Fibroblast of lung (primary cell): ENCODE measurements at regions not wholly inside any gene's neighbourhood (a gene's known extent, or its start where the extent isn't known, plus 50 kb on each side); places are given as distances from the start of the nearest gene placed in this dataset.

ENCODE experiments used
- DNase-seq, 2 donors: peaks; one replicate each; pipeline versions ENCODE4 v3.0.0 to v3.0.0-alpha.2; 2010; ENCODE audit warnings: low read depth in 2 of 2
- H2AFZ ChIP-seq: 2 replicates; pipeline ENCODE4 v1.5.1; 2012; ENCODE audit warnings: low read length, control low read depth, inconsistent platforms
- H3K27ac ChIP-seq: 2 replicates; pipeline ENCODE4 v1.5.1; 2011; ENCODE audit warnings: low read length, control low read depth; ENCODE audit not compliant: insufficient read depth
- H3K27me3 ChIP-seq: 2 replicates; pipeline ENCODE4 v1.5.1; 2011; ENCODE audit warnings: mild to moderate bottlenecking, low read length; ENCODE audit not compliant: control insufficient read depth, insufficient read depth
- H3K36me3 ChIP-seq: 2 replicates; pipeline ENCODE4 v1.5.1; 2011; ENCODE audit warnings: low read length; ENCODE audit not compliant: control insufficient read depth, insufficient read depth
- H3K4me1 ChIP-seq: 2 replicates; pipeline ENCODE4 v1.5.1; 2011; ENCODE audit warnings: low read length; ENCODE audit not compliant: control insufficient read depth, insufficient read depth; ENCODE audit errors: extremely low read depth
- H3K4me2 ChIP-seq: 2 replicates; pipeline ENCODE4 v1.5.1; 2011; ENCODE audit warnings: low read length, control low read depth; ENCODE audit not compliant: insufficient read depth; ENCODE audit errors: extremely low read depth
- H3K4me3 ChIP-seq, 4 experiments: fragments of 200-600 bp in 1 of 4; sonication (generic) in 1 of 4; replicated peaks in 1 of 4; 2 replicates each; pipeline ENCODE4 v1.5.1; 2011 to 2016; ENCODE audit warnings: low read length in 4 of 4, low read depth in 3 of 4, mild to moderate bottlenecking in 3 of 4, control low read depth in 2 of 4, inconsistent platforms in 1 of 4, mixed read lengths in 1 of 4; ENCODE audit not compliant: insufficient read depth in 1 of 4; ENCODE audit errors: control extremely low read depth in 1 of 4
- H3K79me2 ChIP-seq: 2 replicates; pipeline ENCODE4 v1.5.1; 2012; ENCODE audit warnings: mild to moderate bottlenecking, low read length, inconsistent platforms; ENCODE audit not compliant: control insufficient read depth, insufficient read depth
- H3K9ac ChIP-seq: 2 replicates; pipeline ENCODE4 v1.5.1; 2011; ENCODE audit warnings: mild to moderate bottlenecking, low read length, control low read depth; ENCODE audit not compliant: insufficient read depth
- H3K9me3 ChIP-seq: 2 replicates; pipeline ENCODE4 v1.5.1; 2012; ENCODE audit warnings: low read depth, low read length; ENCODE audit not compliant: control insufficient read depth, insufficient read depth
- H4K20me1 ChIP-seq: 2 replicates; pipeline ENCODE4 v1.5.1; 2011; ENCODE audit warnings: low read length; ENCODE audit not compliant: control insufficient read depth, insufficient read depth; ENCODE audit errors: extremely low read depth
- CTCF ChIP-seq, 2 donors: IDR thresholded peaks in 1 of 2; conservative IDR thresholded peaks in 1 of 2; 1 replicate in 1 of 2; 2 replicates in 1 of 2; pipeline ENCODE4 v1.5.1; 2011 to 2012; ENCODE audit warnings: low read length in 2 of 2, control low read depth in 1 of 2, inconsistent platforms in 1 of 2, low read depth in 1 of 2, mild to moderate bottlenecking in 1 of 2
- EZH2 ChIP-seq: IDR thresholded peaks from 2 replicates; pipeline ENCODE4 v1.5.1; 2012; ENCODE audit warnings: low read length, control low read depth, mild to moderate bottlenecking; ENCODE audit errors: missing control alignments

- Histone ChIP-seq H3K36me3 (no peaks in the 10 kb centered on the region), H2AFZ (no peak overlapping the region), H3K4me1 (no peaks in the 10 kb centered on the region), H3K9me3 (no peaks in the 10 kb centered on the region), H3K4me3 (no peak overlapping the region), H3K4me2 (no peak overlapping the region), H3K27me3 (no peaks in the 10 kb centered on the region), H3K9ac (no peak overlapping the region), H3K27ac (no peak overlapping the region), H3K79me2 (no peaks in the 10 kb centered on the region), H4K20me1 (no peaks in the 10 kb centered on the region)
- DNase-seq: no peak
- TF ChIP-seq EZH2 (no peak), CTCF (conservative IDR thresholded peaks at IDR 0.05 in 1 of 2, IDR thresholded peaks at IDR 0.05 in 1 of 2; ENCODE audit: low read depth in 1 of 2, low read length in 2 of 2) (no peak)
Measured at GRCh38 chr6:168737481-168737880, 296.5 kb downstream of the SMOC2 start.

- Histone ChIP-seq H4K20me1 (no peaks in the 10 kb centered on the region), H3K27ac (no peak overlapping the region), H3K36me3 (no peaks in the 10 kb centered on the region), H3K27me3 (no peaks in the 10 kb centered on the region), H3K9me3 (no peaks in the 10 kb centered on the region), H3K4me2 (no peak overlapping the region), H3K4me3 (no peak overlapping the region), H3K79me2 (no peaks in the 10 kb centered on the region), H2AFZ (no peak overlapping the region), H3K9ac (no peak overlapping the region), H3K4me1 (no peaks in the 10 kb centered on the region)
- TF ChIP-seq CTCF (conservative IDR thresholded peaks at IDR 0.05 in 1 of 2, IDR thresholded peaks at IDR 0.05 in 1 of 2; ENCODE audit: low read depth in 1 of 2, low read length in 2 of 2): no peak
- TF ChIP-seq EZH2: no peak
- no peak for DNase-seq
Measured at GRCh38 chr6:168737014-168737413, 296.0 kb downstream of the SMOC2 start.

GRCh38 chr6:168736039-168736438, 295.1 kb downstream of the SMOC2 start:
- TF ChIP-seq CTCF (conservative IDR thresholded peaks at IDR 0.05 in 1 of 2, IDR thresholded peaks at IDR 0.05 in 1 of 2; ENCODE audit: low read depth in 1 of 2, low read length in 2 of 2) (no peak), EZH2 (no peak)
- H3K27ac ChIP-seq: no peak overlapping the region
- H3K36me3 ChIP-seq: no peaks in the 10 kb centered on the region
- H3K79me2 ChIP-seq: no peaks in the 10 kb centered on the region
- H3K4me3 ChIP-seq: no peak overlapping the region
- H4K20me1 ChIP-seq: no peaks in the 10 kb centered on the region
- no peak overlapping the region for H3K9ac ChIP-seq
- H3K27me3 ChIP-seq: no peaks in the 10 kb centered on the region
- no peaks in the 10 kb centered on the region for H3K9me3 ChIP-seq
- DNase-seq: no peak
- no peak overlapping the region for H2AFZ ChIP-seq
- H3K4me2 ChIP-seq: no peak overlapping the region
- H3K4me1 ChIP-seq: no peaks in the 10 kb centered on the region
